HCT116 (cell line): ENCODE measurements at regions not wholly inside any gene's neighbourhood (a gene's known extent, or its start where the extent isn't known, plus 50 kb on each side); places are given as distances from the start of the nearest gene placed in this dataset.

Experiments
- CEBPB ChIP-seq: IDR thresholded peaks from 2 replicates; pipeline ENCODE4 v1.6.1; 2012; ENCODE audit warnings: low read depth
- EZH2phosphoT487 ChIP-seq: fragments of 200-600 bp; IDR thresholded peaks from 2 replicates; pipeline ENCODE4 v1.6.1; 2018; ENCODE audit warnings: antibody characterized with exemption, borderline replicate concordance

DNA sequence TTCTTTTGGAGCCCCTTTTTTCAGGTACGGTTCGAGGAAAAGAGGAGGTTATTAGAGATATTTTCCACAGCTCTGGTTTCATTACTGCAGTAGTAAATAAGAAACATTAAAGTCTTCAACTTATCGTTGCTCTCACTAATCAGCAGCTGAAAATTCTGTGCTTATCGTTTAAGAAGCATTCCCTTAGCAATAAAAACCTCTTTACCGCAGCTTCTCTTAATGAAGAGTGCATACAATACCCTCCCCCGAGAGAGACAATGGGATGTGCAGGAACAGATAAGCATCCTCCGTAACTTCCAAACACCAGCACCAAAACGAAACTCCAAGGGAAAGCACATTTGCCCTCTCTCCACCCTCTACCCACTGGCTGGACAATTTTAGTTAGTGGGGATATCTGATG is 384.5 kb downstream of the NEBL start:
- TF ChIP-seq EZH2phosphoT487 (no peak), CEBPB (no peak)
